NOMO-1 treated with dmso at 0.1 percent for 144 hours (cell line): ENCODE measurements at regions not wholly inside any gene's neighbourhood (a gene's known extent, or its start where the extent isn't known, plus 50 kb on each side); places are given as distances from the start of the nearest gene placed in this dataset.

ENCODE experiments used
- DNase-seq: peaks from one replicate; lab custom pipeline; 2025; ENCODE audit not compliant: unreplicated experiment; lab: John Stamatoyannopoulos, UW

GRCh38 chr11:70716216-70716615 is 317.9 kb downstream of the CTTN start:
- DNase-seq = no peak

GRCh38 chr11:70716986-70717775 is 318.9 kb downstream of the CTTN start:
- DNase-seq = no peak

- DNase-seq = no peak
These were observed 319.7 kb downstream of the CTTN start for GRCh38 chr11:70717936-70718595.

- DNase-seq = no peak
These were observed 321.2 kb downstream of the CTTN start for GRCh38 chr11:70719516-70719915.

- no peak for DNase-seq
These were observed 322.0 kb downstream of the CTTN start for GRCh38 chr11:70720281-70720680.

GRCh38 chr11:70721006-70721405 is 322.7 kb downstream of the CTTN start:
- DNase-seq = no peak

GRCh38 chr11:70725278-70725677 is 326.9 kb downstream of the CTTN start:
- DNase-seq = no peak

- no peak for DNase-seq
These were observed 327.4 kb downstream of the CTTN start for GRCh38 chr11:70725739-70726138.

- no peak for DNase-seq
These were observed 328.7 kb downstream of the CTTN start for GRCh38 chr11:70727021-70727420.

- DNase-seq = no peak
These were observed 329.7 kb downstream of the CTTN start for GRCh38 chr11:70727899-70728620.

- no peak for DNase-seq
These were observed 331.6 kb downstream of the CTTN start for GRCh38 chr11:70729949-70730348.

- DNase-seq = no peak
These were observed 332.1 kb downstream of the CTTN start for GRCh38 chr11:70730411-70730810.

GRCh38 chr11:70731271-70732022 is 333.1 kb downstream of the CTTN start:
- DNase-seq = no peak

GRCh38 chr11:70732023-70732880 is 333.9 kb downstream of the CTTN start:
- no peak for DNase-seq

GRCh38 chr11:70732881-70733196 is 334.5 kb downstream of the CTTN start:
- no peak for DNase-seq

GRCh38 chr11:70733327-70734325 is 335.3 kb downstream of the CTTN start:
- DNase-seq = no peak

GRCh38 chr11:70734379-70734778 is 336.1 kb downstream of the CTTN start:
- DNase-seq = no peak

GRCh38 chr11:70734911-70735310 is 336.6 kb downstream of the CTTN start:
- no peak for DNase-seq

- no peak for DNase-seq
These were observed 337.6 kb downstream of the CTTN start for GRCh38 chr11:70735976-70736375.
